Pancreas (tissue), 10 donors: ENCODE measurements at regions not wholly inside any gene's neighbourhood (a gene's known extent, or its start where the extent isn't known, plus 50 kb on each side); places are given as distances from the start of the nearest gene placed in this dataset.

Source experiments
- ATAC-seq, 4 donors: fragments of 200-7000 bp; cut with Tn5 transposase; one replicate each; pipeline versions ENCODE4 v1.8.0 to v1.9.1; 2020; ENCODE audit warnings: mild to moderate bottlenecking in 4 of 4, moderate library complexity in 4 of 4
- DNase-seq, 6 donors: peaks; one replicate each; pipeline ENCODE4 v3.0.0-alpha.2; 2020
- FAIRE-seq: peaks from 2 replicates; lab custom pipeline; 2012; peaks lifted over from hg19 to GRCh38; lab: Jason Lieb, UNC
- H3K27ac ChIP-seq, 4 donors: fragments of 200-600 bp; sonication (generic); 1 replicate in 3 of 4; 2 replicates in 1 of 4; pipeline versions ENCODE4 v1.5.0 to v1.8.0; 2020
- H3K27me3 ChIP-seq, 4 donors: fragments of 200-600 bp; one replicate each; pipeline ENCODE4 v1.8.0; 2021
- H3K36me3 ChIP-seq, 3 donors: fragments of 200-600 bp; sonication (generic) in 1 of 3; one replicate each; pipeline versions ENCODE4 v1.5.0 to v1.8.0; 2020 to 2021
- H3K4me1 ChIP-seq, 3 donors: fragments of 200-600 bp; one replicate each; pipeline ENCODE4 v1.8.0; 2021
- H3K4me3 ChIP-seq, 4 donors: fragments of 200-600 bp; sonication (generic) in 2 of 4; one replicate each; pipeline versions ENCODE4 v1.5.0 to v1.8.0; 2020 to 2021
- H3K9me3 ChIP-seq, 4 donors: fragments of 200-600 bp; one replicate each; pipeline ENCODE4 v1.8.0; 2021
- CTCF ChIP-seq, 4 donors: fragments of 200-600 bp; sonication (generic) in 3 of 4; IDR thresholded peaks; one replicate each; pipeline versions ENCODE4 v1.5.0 to v1.8.0; 2021; ENCODE audit warnings: antibody characterized with exemption in 4 of 4
- WGBS, 2 donors: extraction: QIAGEN DNeasy Blood & Tissue Kit; methylation state at CpG; one replicate each; pipeline ENCODE4 v1.1.7; 2013; 5-methylcytosine and 5-hydroxymethylcytosine counted together
- intact Hi-C, 3 donors: fragments of 100-400 bp; cut with DNase I; formaldehyde crosslinking; loops; one replicate each; pipeline versions ENCODE4 v1.11.1 to v1.14.2; 2022
- donor health status: healthy with polysubstance abuse.
- donor health status: DM: no; HTN: no; CAD: no; lungs with moderate emphysema.
- donor health status: DM: no; HTN: no; CAD: no.
- donor health status: control.
- donor health status: control.
- donor health status: Bipolar disorder and iron deficiency.
- donor health status: DM: yes; HTN: yes; CAD: no.
- donor health status: DM: no; HTN: no; CAD: no.
- donor health status: DM: no; HTN: no; CAD: no.
- donor health status: DM: yes; HTN: yes; CAD: no.

- peak; percentile 62 to 71 (median 66) for ATAC-seq
- FAIRE-seq: no peak
- peak in 1 of 6 donors; percentile 31 for DNase-seq
Measured at GRCh38 chr20:61185841-61186601, 66.0 kb upstream of the CDH4 start.

GRCh38 chr20:61186771-61187472, 65.1 kb upstream of the CDH4 start:
- intact Hi-C loops: no loop called here
- no peak for FAIRE-seq
- no peak for ATAC-seq

More at GRCh38 chr20:61185841-61186601, 66.0 kb upstream of the CDH4 start:
- no peak for TF ChIP-seq CTCF (IDR thresholded peaks at IDR 0.05)
- 23 to 25% methylated on average over 12 of the region's 12 CpGs for WGBS, 2 donors
- intact Hi-C loops: no loop called here
- peaks cover 0 to 4% (median 2%) of the 10 kb centered on the region in 4 donors for H3K27me3 ChIP-seq
- peak overlapping the region; percentile 53 to 62 (median 59) for H3K27ac ChIP-seq
- no peaks in the 10 kb centered on the region for H3K36me3 ChIP-seq
- no peaks in the 10 kb centered on the region for H3K9me3 ChIP-seq
- no peaks in the 10 kb centered on the region for H3K4me1 ChIP-seq
- no peak overlapping the region for H3K4me3 ChIP-seq

GRCh38 chr20:61189534-61189933, 62.5 kb upstream of the CDH4 start:
- no peak overlapping the region for H3K27ac ChIP-seq
- H3K9me3 ChIP-seq: no peaks in the 10 kb centered on the region
- intact Hi-C loops: no loop called here
- H3K4me3 ChIP-seq: no peak overlapping the region
- peaks cover 0 to 4% (median 2%) of the 10 kb centered on the region in 4 donors for H3K27me3 ChIP-seq
- WGBS, 2 donors: 44 to 56% methylated on average over 1 of the region's 1 CpG
- H3K4me1 ChIP-seq: no peaks in the 10 kb centered on the region
- ATAC-seq (no peak), FAIRE-seq (no peak), DNase-seq (no peak)
- H3K36me3 ChIP-seq: no peaks in the 10 kb centered on the region
- TF ChIP-seq CTCF (IDR thresholded peaks at IDR 0.05): no peak

More at GRCh38 chr20:61186771-61187472, 65.1 kb upstream of the CDH4 start:
- no peak for TF ChIP-seq CTCF (IDR thresholded peaks at IDR 0.05)
- no peak for DNase-seq
- peaks cover 0 to 4% (median 2%) of the 10 kb centered on the region in 4 donors for H3K27me3 ChIP-seq
- no peaks in the 10 kb centered on the region for H3K9me3 ChIP-seq
- no peaks in the 10 kb centered on the region for H3K4me1 ChIP-seq
- WGBS, 2 donors: 54 to 68% methylated on average over 11 of the region's 11 CpGs
- H3K4me3 ChIP-seq: no peak overlapping the region
- peak overlapping the region in 3 of 4 donors; percentile 58 to 62 (median 60) for H3K27ac ChIP-seq
- H3K36me3 ChIP-seq: no peaks in the 10 kb centered on the region

- 92 to 95% methylated on average over 9 of the region's 9 CpGs for WGBS, 2 donors
- no peaks in the 10 kb centered on the region for H3K4me1 ChIP-seq
- no peak for DNase-seq
- H3K27me3 ChIP-seq: peaks cover 0 to 4% (median 2%) of the 10 kb centered on the region in 4 donors
- H3K4me3 ChIP-seq: no peak overlapping the region
- no peak overlapping the region for H3K27ac ChIP-seq
- no peak for TF ChIP-seq CTCF (IDR thresholded peaks at IDR 0.05)
- intact Hi-C loops: no loop called here
- no peaks in the 10 kb centered on the region for H3K36me3 ChIP-seq
- H3K9me3 ChIP-seq: no peaks in the 10 kb centered on the region
- no peak for FAIRE-seq
- no peak for ATAC-seq
Measured at GRCh38 chr20:61191096-61191495, 61.0 kb upstream of the CDH4 start.
